ENCODE measurements at regions not wholly inside any gene's neighbourhood (a gene's known extent, or its start where the extent isn't known, plus 50 kb on each side); places are given as distances from the start of the nearest gene placed in this dataset.

DNA sequence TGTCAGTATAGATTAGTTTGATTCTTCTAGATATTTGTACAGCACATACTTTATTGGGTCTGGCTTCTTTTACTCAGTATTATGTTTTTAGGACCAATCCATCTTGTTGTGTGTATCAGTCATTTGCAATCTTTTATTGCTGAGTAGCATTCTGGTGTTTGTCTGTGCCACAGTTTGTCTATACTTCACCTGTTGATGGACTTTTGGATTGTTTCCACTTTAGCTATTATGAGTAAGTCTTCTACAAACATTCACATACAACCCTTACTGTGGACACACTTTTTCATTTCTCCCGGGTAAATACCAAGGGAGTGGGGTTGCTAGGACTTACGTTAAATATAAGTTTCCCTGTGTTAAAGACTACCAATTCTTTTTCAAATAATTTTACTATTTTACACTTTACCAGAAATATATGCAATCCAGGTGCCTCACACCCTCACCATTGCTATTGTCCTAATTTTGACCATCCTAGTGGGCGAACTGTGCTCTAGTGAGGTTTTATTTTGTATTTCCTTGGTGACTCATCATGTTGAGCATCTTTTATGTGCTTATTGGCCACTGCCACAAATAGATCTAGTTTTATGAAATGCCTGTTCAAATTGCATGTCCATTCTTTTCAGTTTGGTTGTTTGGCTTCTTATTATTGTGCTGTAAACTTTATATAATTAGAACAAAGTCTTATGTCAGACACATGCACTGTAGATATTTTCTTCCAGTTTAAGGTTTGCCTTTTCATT is 304.7 kb upstream of the TMTC1 start:
- no peak for ATAC-seq (ENCODE audit: poor library complexity)
- DNase-seq, result no peak
- intact Hi-C loops (cut with DNase I), result no loop called here

GRCh38 chr12:30082381-30082780 is 298.6 kb upstream of the TMTC1 start:
- ATAC-seq (ENCODE audit: poor library complexity) (no peak), DNase-seq (no peak)
- intact Hi-C loops (cut with DNase I), result no loop called here

GRCh38 chr12:30074916-30075315 is 291.2 kb upstream of the TMTC1 start:
- ATAC-seq (ENCODE audit: poor library complexity), result no peak
- intact Hi-C loops (cut with DNase I), result no loop called here
- no peak for DNase-seq

GRCh38 chr12:30072824-30073223 is 289.1 kb upstream of the TMTC1 start:
- DNase-seq (no peak), ATAC-seq (ENCODE audit: poor library complexity) (no peak)
- intact Hi-C loops (cut with DNase I), result no loop called here

- DNase-seq (no peak), ATAC-seq (ENCODE audit: poor library complexity) (no peak)
- intact Hi-C loops (cut with DNase I), result no loop called here
Measured at GRCh38 chr12:30067146-30067545, 283.4 kb upstream of the TMTC1 start.

- no peak for ATAC-seq (ENCODE audit: poor library complexity)
- intact Hi-C loops (cut with DNase I), result no loop called here
- DNase-seq, result no peak
Measured at GRCh38 chr12:30064906-30065305, 281.2 kb upstream of the TMTC1 start.

DNA sequence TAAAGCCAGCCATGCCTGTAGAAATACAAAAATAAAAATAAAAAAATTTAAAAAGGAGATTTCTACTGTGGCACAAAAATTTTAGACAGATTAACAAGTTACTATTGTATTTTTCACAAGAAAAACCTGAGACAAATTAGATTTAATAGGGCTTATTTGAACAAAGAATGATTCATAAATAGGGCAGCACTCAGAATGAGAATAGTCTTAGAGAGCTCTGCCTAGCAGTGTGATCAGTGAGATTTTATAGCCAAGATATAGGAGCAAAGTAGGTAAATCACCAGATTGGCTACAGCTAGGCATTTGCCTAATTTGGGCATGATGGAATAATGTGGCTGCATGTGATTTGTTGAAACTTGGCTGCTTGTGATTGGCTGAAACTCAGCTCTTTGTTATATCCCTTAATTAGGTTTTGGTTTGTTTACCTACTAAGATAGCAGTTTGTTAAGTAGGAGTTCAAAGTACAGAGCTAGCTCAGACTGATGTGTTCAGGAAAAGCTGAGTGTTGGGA is 279.7 kb upstream of the TMTC1 start:
- DNase-seq (no peak), ATAC-seq (ENCODE audit: poor library complexity) (no peak)
- intact Hi-C loops (cut with DNase I), result no loop called here

DNA sequence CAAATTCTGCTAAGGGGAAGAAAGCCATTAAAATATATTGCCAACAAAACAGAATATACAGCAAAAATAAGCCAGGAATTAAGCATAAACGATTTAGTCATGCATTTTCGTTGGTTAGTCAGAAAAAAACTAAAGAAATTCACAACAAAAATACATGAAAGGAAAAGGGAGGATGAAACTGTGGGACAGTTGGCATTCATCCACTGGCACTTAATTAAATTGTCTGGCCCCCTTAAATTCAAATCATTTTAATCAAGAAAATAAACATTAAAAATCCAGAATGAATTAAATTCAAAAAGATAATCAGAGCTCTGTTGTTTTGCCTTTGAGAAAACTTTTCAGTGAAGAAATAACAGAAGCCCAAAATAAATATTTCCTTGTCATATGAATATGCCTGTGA is 264.6 kb upstream of the TMTC1 start:
- ATAC-seq (ENCODE audit: poor library complexity) (no peak), DNase-seq (no peak)
- intact Hi-C loops (cut with DNase I), result no loop called here

DNA sequence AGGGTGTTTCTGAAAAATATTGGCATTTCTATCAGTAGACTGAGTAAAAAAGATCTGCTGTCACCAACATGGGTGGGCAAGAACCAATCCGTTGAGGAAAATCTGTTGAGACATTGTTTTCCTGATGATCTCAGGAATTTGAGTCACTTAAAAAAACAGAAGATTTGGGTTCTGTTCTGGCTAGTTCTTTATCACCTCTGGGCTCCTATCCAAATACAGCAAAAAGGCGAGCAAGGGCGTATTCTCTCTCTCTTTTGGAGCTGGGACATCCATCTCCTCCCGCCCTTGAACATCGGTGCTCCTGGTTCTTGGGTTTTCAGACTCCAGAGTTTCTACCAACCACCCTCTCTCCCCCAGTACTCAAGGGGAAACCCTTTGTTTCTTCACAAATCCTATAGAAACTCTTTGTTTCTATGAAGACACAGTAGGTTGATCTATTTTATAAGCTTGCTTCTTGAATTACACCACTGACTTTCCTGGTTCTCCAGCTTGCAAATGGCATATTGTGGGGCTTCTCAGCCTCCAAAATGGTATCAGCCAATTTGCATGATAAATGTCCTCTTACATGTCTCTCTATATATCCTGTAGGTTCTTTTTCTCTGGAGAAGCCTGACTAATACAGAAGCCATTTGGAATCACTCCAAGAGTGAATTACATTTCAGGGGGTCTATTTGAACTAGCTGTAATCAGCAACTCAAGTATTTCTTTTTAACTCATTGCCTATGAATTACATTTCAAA is 263.9 kb upstream of the TMTC1 start:
- intact Hi-C loops (cut with DNase I), result no loop called here
- ATAC-seq (ENCODE audit: poor library complexity), result no peak
- DNase-seq, result no peak

DNA sequence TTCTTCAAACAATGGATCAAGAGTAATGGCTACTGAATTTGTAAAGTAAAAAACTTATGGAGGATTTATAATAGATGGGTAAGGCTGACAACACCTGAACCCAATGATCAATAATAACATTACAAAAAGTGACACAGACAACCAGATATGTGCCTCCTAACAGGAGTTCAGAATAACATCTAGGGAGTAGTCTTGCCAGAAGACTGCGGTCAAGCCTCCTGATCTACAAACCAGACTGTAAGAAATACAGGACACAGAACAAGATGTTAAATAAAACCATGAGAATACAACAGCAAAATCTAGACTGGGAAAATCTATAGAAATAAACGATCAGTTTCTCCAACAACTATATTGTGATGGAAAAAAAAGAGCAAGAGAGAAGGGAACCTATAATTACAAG is 262.6 kb upstream of the TMTC1 start:
- DNase-seq (no peak), ATAC-seq (ENCODE audit: poor library complexity) (no peak)
- intact Hi-C loops (cut with DNase I), result no loop called here

- ATAC-seq (ENCODE audit: poor library complexity) (no peak), DNase-seq (no peak)
- intact Hi-C loops (cut with DNase I), result no loop called here
Measured at GRCh38 chr12:30045171-30045570, 261.4 kb upstream of the TMTC1 start.

GRCh38 chr12:30044206-30044605 is 260.5 kb upstream of the TMTC1 start:
- DNase-seq (no peak), ATAC-seq (ENCODE audit: poor library complexity) (no peak)
- intact Hi-C loops (cut with DNase I), result no loop called here

DNA sequence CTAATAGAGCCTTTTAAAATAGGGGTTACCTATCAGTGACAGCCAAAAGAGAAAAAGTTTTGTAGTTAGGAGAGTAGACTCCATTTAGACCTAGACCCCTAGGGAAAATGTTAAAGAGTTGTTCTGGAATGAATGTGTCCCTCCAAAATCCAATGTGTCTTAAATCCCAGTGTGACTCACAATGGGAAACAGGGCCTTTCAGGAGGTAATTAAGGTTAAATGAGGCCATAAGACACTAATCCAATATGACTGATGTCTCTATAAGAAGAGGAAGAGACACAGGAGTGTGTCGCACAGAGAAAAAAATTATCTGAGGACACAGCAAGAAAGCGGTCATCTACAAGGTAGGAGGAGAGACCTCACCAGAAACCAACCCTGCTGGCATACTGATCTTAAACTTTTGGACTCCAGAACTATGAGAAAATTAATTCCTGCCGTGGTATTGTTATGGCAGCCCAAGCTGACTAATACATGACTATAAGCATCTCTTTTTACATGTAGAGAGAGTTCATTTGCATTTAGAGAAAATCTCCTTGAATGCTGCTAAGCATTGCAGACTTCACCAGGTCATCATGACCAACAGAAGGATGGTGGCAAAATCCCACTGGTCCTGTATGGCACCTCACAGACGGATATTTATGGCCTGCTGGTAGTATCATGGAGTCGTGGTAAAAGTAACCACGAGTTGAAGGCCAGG is 259.6 kb upstream of the TMTC1 start:
- ATAC-seq (ENCODE audit: poor library complexity) (no peak), DNase-seq (no peak)
- intact Hi-C loops (cut with DNase I), result no loop called here

DNA sequence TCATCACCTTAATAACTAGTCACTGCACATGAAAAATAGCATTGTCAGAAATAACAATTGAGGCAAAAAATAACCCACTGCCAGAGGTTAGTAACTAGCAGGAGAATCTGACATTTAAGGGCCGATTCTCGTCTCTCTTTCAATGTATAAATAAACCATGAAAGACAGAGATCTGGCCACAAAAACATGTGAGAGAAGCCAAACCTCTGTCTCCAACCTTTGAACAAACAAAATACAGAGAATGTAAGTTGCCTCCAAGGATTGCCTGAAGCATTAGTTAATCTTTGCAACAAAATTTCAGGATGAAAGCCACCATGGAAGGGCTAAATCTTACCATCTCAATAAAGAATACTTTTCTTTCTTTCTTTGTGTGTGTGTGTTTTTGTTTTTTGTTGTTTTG is 257.4 kb upstream of the TMTC1 start:
- DNase-seq, result no peak
- intact Hi-C loops (cut with DNase I), result no loop called here

DNA sequence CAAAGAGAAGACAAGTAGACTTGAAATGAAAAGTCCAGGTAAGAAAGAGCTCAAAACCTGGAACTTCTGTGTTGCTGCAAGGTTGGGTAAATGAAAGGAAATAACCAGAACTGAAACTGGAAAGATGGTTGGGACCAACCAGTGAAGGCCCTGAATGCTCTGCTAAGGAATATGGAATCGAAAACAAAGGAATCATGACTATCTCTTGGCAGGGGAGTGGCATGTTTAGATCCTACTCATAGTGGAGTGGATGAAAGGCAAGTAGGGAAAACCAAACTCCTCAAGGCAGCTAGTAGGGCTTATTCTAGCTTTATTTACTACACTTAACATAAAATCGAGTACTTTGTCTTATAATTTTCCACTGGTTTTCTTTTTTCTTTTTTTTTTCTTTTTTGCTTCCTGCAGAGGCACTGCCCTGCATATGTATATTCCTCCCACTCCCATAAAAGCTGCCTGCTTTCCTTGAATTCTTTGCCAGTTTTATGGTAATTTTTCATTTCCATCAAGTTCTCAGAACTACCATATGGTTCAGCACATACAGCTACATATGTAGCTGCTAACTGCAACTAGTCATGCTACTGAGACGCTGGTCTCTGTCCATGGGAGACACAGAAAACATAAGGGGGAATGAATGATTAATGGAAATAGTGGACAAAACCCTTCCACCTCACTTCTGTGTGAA is 247.1 kb upstream of the TMTC1 start:
- DNase-seq (no peak), ATAC-seq (ENCODE audit: poor library complexity) (no peak)
- intact Hi-C loops (cut with DNase I), result no loop called here

More for the DNA sequence above, 257.4 kb upstream of the TMTC1 start:
- no peak for ATAC-seq (ENCODE audit: poor library complexity)

- no peak for DNase-seq
- ATAC-seq (ENCODE audit: poor library complexity), result no peak
- intact Hi-C loops (cut with DNase I), result no loop called here
Measured at GRCh38 chr12:30026621-30027234, 243.0 kb upstream of the TMTC1 start.

GRCh38 chr12:30025317-30025716 is 241.6 kb upstream of the TMTC1 start:
- no peak for DNase-seq
- intact Hi-C loops (cut with DNase I), result no loop called here
- ATAC-seq (ENCODE audit: poor library complexity), result no peak

GRCh38 chr12:30023186-30023585 is 239.4 kb upstream of the TMTC1 start:
- no peak for ATAC-seq (ENCODE audit: poor library complexity)
- intact Hi-C loops (cut with DNase I), result no loop called here
- no peak for DNase-seq

All from Right ventricle myocardium superior (tissue), 1 donor.